Memory B cell (primary cell): ENCODE measurements at regions not wholly inside any gene's neighbourhood (a gene's known extent, or its start where the extent isn't known, plus 50 kb on each side); places are given as distances from the start of the nearest gene placed in this dataset.

Experiments used
- ATAC-seq: fragments of 150-1000 bp; cut with Tn5 transposase; 2 replicates; pipeline ENCODE4 v1.10.0; 2021; ENCODE audit warnings: low read depth, mild to moderate bottlenecking, moderate library complexity
- DNase-seq, 2 donors: peaks; one replicate each; pipeline ENCODE4 v3.0.0; 2022; ENCODE audit warnings: low spot score in 2 of 2
- H3K27ac Mint-ChIP-seq: one replicate; pipeline ENCODE4 v1.8.0; 2022; ENCODE audit warnings: mild to moderate bottlenecking, moderate library complexity, mixed read lengths
- H3K27me3 Mint-ChIP-seq: one replicate; pipeline ENCODE4 v1.8.0; 2022; ENCODE audit warnings: mixed read lengths
- H3K36me3 Mint-ChIP-seq: one replicate; pipeline ENCODE4 v1.8.0; 2022; ENCODE audit warnings: mild to moderate bottlenecking, mixed read lengths
- H3K4me1 Mint-ChIP-seq: one replicate; pipeline ENCODE4 v1.8.0; 2022; ENCODE audit warnings: mixed read lengths
- H3K4me3 Mint-ChIP-seq: one replicate; pipeline ENCODE4 v1.8.0; 2022; ENCODE audit warnings: mild to moderate bottlenecking, moderate library complexity, mixed read lengths
- H3K9me3 Mint-ChIP-seq: one replicate; pipeline ENCODE4 v1.8.0; 2022; ENCODE audit warnings: mixed read lengths

DNA sequence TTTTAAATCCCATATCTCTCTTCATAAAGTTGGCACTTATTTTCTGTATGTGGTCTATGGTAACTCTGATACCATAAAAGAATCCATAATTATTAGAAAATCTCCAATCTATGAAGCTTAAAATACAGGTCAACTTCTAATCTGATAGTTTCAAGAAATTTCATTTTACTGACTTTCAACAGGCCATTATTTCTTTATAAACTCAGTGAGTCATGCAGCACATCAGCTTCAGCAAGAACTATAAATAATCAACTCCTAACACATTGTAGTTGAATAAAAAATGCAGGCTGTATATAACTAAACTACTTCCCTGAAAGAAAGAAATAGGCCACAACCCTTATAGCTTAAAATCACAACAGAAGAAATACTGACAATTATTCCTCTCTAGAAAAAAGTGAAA lies 204.3 kb upstream of the CCDC150 start:
- Mint-ChIP-seq H3K27me3 (peaks cover 4% of the 10 kb centered on the region), H3K36me3 (no peaks in the 10 kb centered on the region)

DNA sequence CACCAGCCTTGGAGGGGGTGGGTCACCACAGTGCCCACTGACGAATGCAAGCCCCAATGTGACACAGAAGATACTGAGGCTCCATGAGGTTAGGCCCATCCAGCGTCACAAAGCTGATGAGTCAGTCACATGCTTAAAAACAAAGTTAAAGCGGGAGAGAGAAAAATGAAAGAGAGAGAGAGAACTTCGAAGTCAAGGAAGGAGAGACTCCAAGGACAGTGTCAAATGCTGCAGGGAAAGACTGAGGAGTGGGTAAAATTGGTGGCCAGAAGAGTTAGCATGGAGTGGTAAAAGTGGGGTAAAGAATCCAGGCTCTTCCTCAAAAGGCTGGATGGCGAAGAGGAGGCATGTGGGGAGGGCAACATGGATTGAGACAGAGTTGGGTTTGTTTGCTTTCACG lies 201.9 kb upstream of the CCDC150 start:
- no peak overlapping the region for H3K27ac Mint-ChIP-seq
- no peak for ATAC-seq
- no peak for DNase-seq
- no peaks in the 10 kb centered on the region for H3K4me1 Mint-ChIP-seq
- peaks cover 4% of the 10 kb centered on the region for H3K27me3 Mint-ChIP-seq
- no peaks in the 10 kb centered on the region for H3K9me3 Mint-ChIP-seq
- H3K4me3 Mint-ChIP-seq = no peak overlapping the region
- no peaks in the 10 kb centered on the region for H3K36me3 Mint-ChIP-seq

More for the DNA sequence above, 204.3 kb upstream of the CCDC150 start:
- ATAC-seq (no peak), DNase-seq (no peak)
- H3K4me3 Mint-ChIP-seq = no peak overlapping the region
- H3K27ac Mint-ChIP-seq = no peak overlapping the region
- no peaks in the 10 kb centered on the region for H3K4me1 Mint-ChIP-seq
- no peaks in the 10 kb centered on the region for H3K9me3 Mint-ChIP-seq

DNA sequence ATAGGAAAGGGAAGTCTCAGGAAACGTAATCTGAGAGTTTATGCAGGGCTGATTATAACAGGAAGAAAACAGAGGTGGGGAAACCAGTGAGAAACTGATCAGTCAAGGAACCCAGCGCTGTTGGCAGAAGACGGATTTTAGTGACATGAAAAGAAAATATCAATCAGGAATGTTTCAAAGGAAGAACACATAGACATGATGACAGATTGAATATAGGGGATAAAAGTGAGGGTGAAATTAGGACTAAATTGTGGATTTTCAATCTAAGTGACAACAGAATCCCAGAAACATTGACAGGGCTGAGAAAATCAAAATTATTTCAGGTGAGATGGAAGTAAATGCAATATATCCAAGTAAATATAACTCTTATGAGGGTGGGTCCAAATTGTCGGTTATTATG lies 199.8 kb upstream of the CCDC150 start:
- Mint-ChIP-seq H3K27me3 (peaks cover 2% of the 10 kb centered on the region), H3K27ac (no peak overlapping the region), H3K36me3 (no peaks in the 10 kb centered on the region), H3K4me3 (no peak overlapping the region), H3K4me1 (no peaks in the 10 kb centered on the region), H3K9me3 (no peaks in the 10 kb centered on the region)
- no peak for ATAC-seq
- no peak for DNase-seq

DNA sequence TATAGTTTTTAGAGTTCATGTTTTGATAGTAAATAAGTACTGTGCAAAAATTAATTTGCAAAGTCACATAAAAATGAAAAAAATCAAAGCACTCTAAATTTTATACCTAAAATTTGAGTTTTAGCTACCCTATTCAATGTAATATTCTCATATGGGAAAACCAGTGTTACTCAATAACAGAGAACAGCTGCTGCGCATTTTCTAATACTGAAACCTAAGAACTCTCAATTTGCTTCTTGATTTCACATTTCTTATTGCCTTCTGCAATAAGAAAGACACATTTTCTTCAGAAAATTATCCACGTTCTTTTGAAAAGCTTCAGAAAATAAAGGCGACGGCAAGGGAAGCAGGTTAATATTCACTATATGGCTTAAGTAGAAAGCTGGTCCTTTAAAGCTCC lies 199.1 kb upstream of the CCDC150 start:
- H3K27me3 Mint-ChIP-seq = peaks cover 2% of the 10 kb centered on the region
- no peaks in the 10 kb centered on the region for H3K36me3 Mint-ChIP-seq
- DNase-seq (no peak), ATAC-seq (no peak)
- H3K4me1 Mint-ChIP-seq = no peaks in the 10 kb centered on the region
- no peaks in the 10 kb centered on the region for H3K9me3 Mint-ChIP-seq
- no peak overlapping the region for H3K27ac Mint-ChIP-seq
- no peak overlapping the region for H3K4me3 Mint-ChIP-seq

DNA sequence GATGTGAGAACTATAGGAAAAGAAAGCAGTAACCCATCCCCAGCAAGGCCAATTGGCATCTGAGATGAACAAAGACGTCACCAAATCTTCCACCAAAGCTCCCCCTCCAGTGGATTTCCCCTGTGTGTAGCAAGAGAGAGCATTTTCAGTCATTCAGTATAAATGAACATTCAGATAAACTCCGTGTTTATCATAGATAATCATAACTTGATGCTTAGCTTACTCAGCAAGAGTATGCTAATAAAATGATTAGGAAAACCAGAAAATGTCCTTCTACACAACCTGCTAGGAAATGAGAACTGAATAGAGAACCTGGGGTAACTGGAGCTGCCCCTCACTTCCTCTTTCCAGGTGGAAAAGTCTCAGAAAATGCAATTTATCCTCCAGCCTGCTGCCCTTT lies 198.0 kb upstream of the CCDC150 start:
- Mint-ChIP-seq H3K36me3 (peaks cover 5% of the 10 kb centered on the region), H3K27me3 (peaks cover 2% of the 10 kb centered on the region), H3K4me3 (no peak overlapping the region), H3K27ac (no peak overlapping the region), H3K4me1 (no peaks in the 10 kb centered on the region), H3K9me3 (peaks cover 5% of the 10 kb centered on the region)
- DNase-seq (no peak), ATAC-seq (no peak)

DNA sequence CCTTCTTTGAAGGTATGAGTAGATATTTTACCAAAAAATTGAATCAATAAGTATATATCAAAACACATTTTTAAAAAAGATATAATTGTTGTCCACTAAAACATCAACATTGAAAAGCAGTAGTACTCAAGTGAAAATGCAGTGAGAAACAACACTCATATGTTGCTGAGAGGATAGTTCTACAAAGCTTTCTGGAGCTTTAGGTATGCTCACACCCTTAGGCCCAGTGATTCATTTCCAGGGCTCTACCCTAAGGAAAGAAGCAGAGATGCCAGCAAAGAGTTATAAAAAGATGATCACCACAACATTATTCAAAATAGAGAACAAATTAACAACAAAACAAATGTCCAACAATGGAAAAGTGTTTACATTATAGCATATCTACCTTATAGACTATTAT lies 197.3 kb upstream of the CCDC150 start:
- Mint-ChIP-seq H3K27ac (no peak overlapping the region), H3K36me3 (peaks cover 5% of the 10 kb centered on the region), H3K27me3 (peaks cover 2% of the 10 kb centered on the region), H3K4me1 (no peaks in the 10 kb centered on the region), H3K9me3 (peaks cover 5% of the 10 kb centered on the region), H3K4me3 (no peak overlapping the region)
- ATAC-seq = no peak
- DNase-seq = no peak

DNA sequence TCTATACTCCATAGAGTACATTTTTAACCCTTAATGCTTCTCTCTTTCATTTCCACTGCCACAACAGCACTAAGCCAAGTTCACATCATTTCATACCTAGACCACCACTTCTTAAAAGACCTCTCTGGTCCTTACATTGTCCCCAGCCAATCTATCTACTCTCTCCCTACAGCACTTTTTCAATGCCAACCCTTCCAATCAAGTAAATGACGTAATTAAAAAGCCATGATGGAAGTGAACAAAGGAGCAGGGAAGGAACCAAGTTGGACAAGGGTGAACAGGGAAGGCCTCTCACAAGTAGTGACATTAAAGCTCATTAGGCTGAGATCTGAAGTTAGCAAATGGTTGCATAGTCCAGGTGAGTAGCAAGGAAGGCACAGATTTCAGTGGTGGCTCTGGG lies 195.1 kb upstream of the CCDC150 start:
- Mint-ChIP-seq H3K9me3 (peaks cover 5% of the 10 kb centered on the region), H3K27ac (no peak overlapping the region), H3K36me3 (peaks cover 5% of the 10 kb centered on the region), H3K27me3 (no peaks in the 10 kb centered on the region), H3K4me3 (no peak overlapping the region), H3K4me1 (no peaks in the 10 kb centered on the region)
- DNase-seq (no peak), ATAC-seq (no peak)

DNA sequence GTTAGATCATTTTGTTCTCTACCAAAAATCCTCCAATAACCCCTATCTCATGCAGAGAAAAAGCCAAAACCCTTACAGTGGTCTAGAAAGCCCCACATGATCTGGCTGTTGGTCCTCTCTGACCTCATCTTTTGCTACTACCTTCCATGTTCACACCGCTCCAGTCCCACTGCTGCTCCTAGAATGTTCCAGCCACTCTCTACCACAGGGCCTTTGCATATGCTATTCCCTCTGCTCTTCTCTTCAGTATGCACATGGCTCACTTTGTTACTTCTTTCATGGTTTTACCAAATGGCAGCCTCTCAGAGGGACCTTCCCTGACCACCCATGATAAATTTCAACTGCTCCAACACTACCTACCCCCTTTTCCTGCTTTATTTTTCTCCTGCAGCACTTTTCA lies 193.5 kb upstream of the CCDC150 start:
- no peak for ATAC-seq
- Mint-ChIP-seq H3K27me3 (no peaks in the 10 kb centered on the region), H3K4me1 (no peaks in the 10 kb centered on the region), H3K9me3 (peaks cover 5% of the 10 kb centered on the region), H3K27ac (no peak overlapping the region), H3K36me3 (peaks cover 5% of the 10 kb centered on the region), H3K4me3 (no peak overlapping the region)
- DNase-seq = no peak

DNA sequence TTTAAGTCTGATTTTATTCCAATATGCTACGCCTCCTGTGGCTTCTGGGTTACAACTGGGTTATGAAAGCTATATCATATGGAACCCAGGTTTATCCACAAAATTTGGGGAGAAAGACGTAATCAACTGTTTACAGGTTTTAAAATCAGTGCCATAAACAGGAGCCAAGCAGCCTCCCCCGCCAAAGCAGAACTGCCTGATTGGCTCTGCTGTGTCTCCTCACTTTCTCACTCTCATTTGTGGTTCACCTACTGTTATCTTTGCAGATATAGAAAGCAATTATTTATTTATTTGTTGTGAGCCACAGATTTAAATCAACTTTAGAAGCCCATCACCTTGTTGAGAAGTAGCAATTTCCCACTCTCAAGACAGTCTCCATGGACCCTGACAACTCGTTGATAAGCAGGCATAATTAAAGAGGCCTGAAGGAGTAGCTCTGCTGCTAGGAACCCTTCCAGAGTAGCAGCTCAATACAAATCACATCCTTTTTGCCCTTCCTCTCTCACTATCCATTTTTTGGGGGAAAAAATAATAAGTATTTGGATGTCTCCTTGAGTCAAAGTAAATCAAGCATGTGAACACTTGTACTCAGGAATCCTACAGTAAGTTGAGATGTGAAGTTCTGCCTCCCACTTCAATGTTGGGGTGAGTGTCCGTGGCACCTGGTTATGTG lies 191.0 kb upstream of the CCDC150 start:
- DNase-seq (no peak), ATAC-seq (no peak)
- Mint-ChIP-seq H3K9me3 (peaks cover 5% of the 10 kb centered on the region), H3K4me1 (peaks cover 2% of the 10 kb centered on the region), H3K36me3 (peaks cover 5% of the 10 kb centered on the region), H3K27me3 (no peaks in the 10 kb centered on the region), H3K4me3 (no peak overlapping the region), H3K27ac (no peak overlapping the region)

DNA sequence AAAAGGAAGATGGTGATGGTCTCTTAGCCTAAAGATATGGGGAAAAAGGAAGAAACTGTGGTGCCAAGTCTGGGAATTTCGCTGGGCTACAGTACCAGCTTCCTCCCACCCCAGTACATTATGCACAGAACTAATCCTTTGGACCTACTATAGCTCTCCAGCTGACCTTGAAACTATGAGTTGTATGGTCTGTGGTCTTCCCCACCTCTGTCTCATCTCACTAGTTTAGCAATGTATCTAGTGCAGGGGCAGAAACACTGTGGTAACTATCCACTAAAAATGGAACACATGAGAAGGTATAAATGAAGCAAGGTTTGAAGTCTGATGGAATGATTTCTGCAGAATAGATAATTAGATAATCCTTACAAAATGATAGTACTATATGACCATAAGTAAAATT lies 190.4 kb upstream of the CCDC150 start:
- ATAC-seq (no peak), DNase-seq (no peak)
- H3K9me3 Mint-ChIP-seq = peaks cover 5% of the 10 kb centered on the region
- peaks cover 4% of the 10 kb centered on the region for H3K4me1 Mint-ChIP-seq
- H3K27ac Mint-ChIP-seq = no peak overlapping the region
- peaks cover 5% of the 10 kb centered on the region for H3K36me3 Mint-ChIP-seq
- no peak overlapping the region for H3K4me3 Mint-ChIP-seq
- no peaks in the 10 kb centered on the region for H3K27me3 Mint-ChIP-seq

DNA sequence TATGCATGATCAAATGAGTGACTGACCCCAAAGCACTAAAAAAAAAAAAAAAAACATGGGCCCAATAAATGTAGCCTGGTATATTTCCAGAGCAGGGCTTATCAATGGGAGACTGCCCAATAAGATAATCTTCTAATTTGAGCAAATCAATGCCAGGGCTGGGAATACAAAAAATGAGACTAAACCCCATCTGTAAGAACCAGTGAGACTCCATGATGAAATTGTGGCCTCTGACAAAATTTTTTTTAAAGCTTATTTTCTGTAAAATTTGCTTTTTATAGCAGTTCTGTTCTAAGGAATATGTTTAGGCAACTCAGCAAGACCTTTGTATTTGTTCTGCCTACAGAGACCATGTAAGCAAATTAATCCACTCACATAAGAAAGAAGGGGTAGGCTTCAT lies 186.8 kb upstream of the CCDC150 start:
- DNase-seq = no peak
- H3K27ac Mint-ChIP-seq = no peak overlapping the region
- no peaks in the 10 kb centered on the region for H3K9me3 Mint-ChIP-seq
- no peaks in the 10 kb centered on the region for H3K27me3 Mint-ChIP-seq
- peaks cover 4% of the 10 kb centered on the region for H3K4me1 Mint-ChIP-seq
- H3K4me3 Mint-ChIP-seq = no peak overlapping the region
- ATAC-seq = no peak
- H3K36me3 Mint-ChIP-seq = no peaks in the 10 kb centered on the region

DNA sequence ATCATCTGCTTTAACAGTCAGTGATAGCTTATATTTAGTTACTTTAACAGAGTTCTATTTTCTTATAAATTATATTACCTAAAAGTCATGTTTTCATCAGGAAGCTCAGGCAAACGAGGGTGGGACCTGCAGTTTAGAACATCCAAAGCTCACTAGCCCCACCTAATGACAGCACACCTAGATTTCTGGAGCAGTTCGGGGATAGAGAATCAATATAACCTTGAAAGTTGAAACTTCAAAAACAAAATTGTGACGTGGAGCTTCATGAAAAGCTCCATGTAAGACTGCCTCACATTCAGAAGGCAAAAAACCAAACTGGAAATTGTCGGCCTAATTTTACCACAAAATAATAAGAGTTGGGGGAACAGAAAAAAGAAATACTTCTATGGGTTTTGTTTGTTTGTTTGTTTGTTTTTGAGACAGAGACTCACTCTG lies 185.9 kb upstream of the CCDC150 start:
- no peak overlapping the region for H3K4me3 Mint-ChIP-seq
- H3K27ac Mint-ChIP-seq = no peak overlapping the region
- no peaks in the 10 kb centered on the region for H3K9me3 Mint-ChIP-seq
- peaks cover 4% of the 10 kb centered on the region for H3K4me1 Mint-ChIP-seq
- ATAC-seq (peak; percentile 59), DNase-seq (peak; percentile 13)
- peaks cover 3% of the 10 kb centered on the region for H3K27me3 Mint-ChIP-seq
- no peaks in the 10 kb centered on the region for H3K36me3 Mint-ChIP-seq

DNA sequence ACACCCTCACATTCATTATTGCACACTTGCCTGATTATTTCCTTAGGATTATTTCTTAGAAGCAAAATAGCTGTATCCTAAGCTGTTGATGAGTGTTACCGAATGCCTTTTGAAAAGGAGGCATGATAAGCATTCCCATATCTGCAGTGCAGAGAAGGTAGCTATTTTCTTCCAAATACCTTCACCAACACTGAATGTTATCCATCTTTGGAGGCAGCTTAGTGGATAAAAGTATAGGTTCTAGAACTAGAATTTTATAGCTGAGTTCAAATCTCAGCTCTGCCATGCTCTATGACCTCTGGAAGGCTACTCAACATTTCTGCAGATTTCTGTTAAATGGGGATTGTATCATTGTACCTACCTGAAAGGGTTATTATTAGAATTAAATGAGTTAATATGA lies 185.0 kb upstream of the CCDC150 start:
- Mint-ChIP-seq H3K27me3 (peaks cover 6% of the 10 kb centered on the region), H3K4me1 (peaks cover 9% of the 10 kb centered on the region), H3K9me3 (no peaks in the 10 kb centered on the region), H3K27ac (no peak overlapping the region), H3K36me3 (no peaks in the 10 kb centered on the region), H3K4me3 (no peak overlapping the region)
- ATAC-seq = no peak
- DNase-seq = no peak

DNA sequence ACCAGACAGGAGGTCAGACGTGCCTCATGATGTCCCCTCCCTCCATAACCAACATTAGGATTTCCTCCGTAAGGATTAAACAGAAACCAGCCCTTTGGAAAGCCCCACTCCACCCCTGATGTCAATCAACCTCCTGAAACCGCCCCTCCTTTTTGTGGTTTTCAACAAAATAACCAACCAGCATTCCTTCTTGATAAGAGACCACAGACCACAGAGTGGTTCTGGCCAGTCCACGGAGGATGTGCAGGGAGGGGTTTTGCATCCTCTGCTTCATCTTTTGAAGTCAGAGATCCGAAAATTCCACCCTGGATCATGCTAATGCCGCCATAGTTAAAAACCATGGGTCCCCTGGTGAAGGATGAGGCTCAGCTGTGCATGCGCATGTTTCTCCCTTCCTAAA lies 180.0 kb upstream of the CCDC150 start:
- H3K4me3 Mint-ChIP-seq = no peak overlapping the region
- DNase-seq (no peak), ATAC-seq (peak; percentile 55)
- H3K36me3 Mint-ChIP-seq = peaks cover 6% of the 10 kb centered on the region
- peaks cover 17% of the 10 kb centered on the region for H3K4me1 Mint-ChIP-seq
- H3K27ac Mint-ChIP-seq = no peak overlapping the region
- H3K27me3 Mint-ChIP-seq = peaks cover 18% of the 10 kb centered on the region
- peaks cover 7% of the 10 kb centered on the region for H3K9me3 Mint-ChIP-seq

DNA sequence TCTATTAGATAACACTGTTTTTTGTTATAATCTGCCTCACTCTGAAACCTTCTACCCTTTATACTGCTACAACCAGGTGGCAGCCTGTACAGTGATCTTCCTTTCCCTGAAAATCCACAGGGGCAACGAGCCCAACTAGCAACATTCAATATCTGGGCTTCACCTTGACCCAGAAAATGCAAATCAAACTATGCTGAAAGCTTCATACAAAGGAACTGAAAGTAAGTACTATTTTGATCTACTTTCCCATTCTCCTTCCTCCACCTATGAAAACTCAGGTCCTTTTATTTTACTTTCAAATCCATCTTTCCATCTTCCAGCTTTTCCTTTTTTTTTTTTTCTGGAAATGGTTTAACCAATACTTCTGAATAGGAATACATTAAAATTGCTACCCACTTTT lies 175.8 kb upstream of the CCDC150 start:
- peaks cover 17% of the 10 kb centered on the region for H3K27me3 Mint-ChIP-seq

More for the DNA sequence above, 175.8 kb upstream of the CCDC150 start:
- no peak for DNase-seq
- Mint-ChIP-seq H3K36me3 (peaks cover 6% of the 10 kb centered on the region), H3K4me3 (peak overlapping the region; percentile 38), H3K4me1 (peaks cover 17% of the 10 kb centered on the region), H3K9me3 (peaks cover 7% of the 10 kb centered on the region), H3K27ac (no peak overlapping the region)
- ATAC-seq = peak; percentile 39
